ENCODE measurements at regions not wholly inside any gene's neighbourhood (a gene's known extent, or its start where the extent isn't known, plus 50 kb on each side); places are given as distances from the start of the nearest gene placed in this dataset.

DNA sequence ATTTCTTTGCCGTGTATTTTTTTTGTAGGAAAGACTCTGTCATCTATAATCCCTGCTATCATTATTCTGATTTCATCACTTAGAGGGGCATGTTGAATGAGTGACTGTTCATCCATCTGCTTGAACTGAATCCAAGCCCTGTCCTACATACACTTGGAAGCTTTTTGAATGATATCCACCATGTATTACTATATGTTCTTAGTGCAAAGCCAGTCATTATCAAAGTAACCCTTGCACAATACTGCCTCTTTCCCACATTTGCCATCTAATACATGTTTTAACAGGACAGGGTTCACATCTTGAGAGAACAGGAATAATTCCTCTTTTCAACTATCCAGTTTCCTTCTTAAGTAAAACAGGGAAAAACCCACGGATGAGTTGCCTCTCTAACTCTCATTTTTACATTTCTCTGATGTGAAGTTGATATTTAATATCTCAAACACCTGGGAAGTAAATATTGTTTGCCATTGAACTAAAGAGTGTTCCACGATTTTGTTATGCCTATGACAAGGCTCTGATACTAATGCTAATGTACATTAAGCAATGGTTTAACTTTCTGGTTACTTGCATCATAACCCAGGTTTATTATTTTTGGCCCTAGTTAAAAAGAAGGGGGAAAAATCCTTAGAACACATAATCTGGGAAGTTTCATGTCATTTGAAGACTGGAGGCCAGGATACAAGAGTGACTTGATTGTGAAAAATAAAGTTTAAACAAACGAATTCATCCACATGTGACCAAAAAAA, 103.7 kb upstream of the TARS1 start:
- FAIRE-seq (no peak), ATAC-seq (no peak), DNase-seq (ENCODE audit: low spot score) (no peak)
- Histone ChIP-seq H3K4me2 (ENCODE audit: low read depth, low read length) (no peak overlapping the region), H3K27ac (ENCODE audit: extremely low read length, insufficient read depth, low read length) (no peak overlapping the region), H3K9me3 (ENCODE audit: low read length) (no peaks in the 10 kb centered on the region), H3K4me3 (replicated peaks in 1 of 3; ENCODE audit: insufficient read depth in 1 of 3, low read depth in 2 of 3, low read length in 3 of 3) (no peak overlapping the region), H4K20me1 (ENCODE audit: insufficient read depth, low read length) (no peaks in the 10 kb centered on the region), H3K79me2 (ENCODE audit: insufficient read depth, low read length) (no peaks in the 10 kb centered on the region), H3K4me1 (ENCODE audit: insufficient read depth, low read length) (no peaks in the 10 kb centered on the region), H3K9ac (ENCODE audit: insufficient read depth, low read depth, low read length) (no peak overlapping the region), H3K27me3 (ENCODE audit: control insufficient read depth in 1 of 2, insufficient read depth in 2 of 2, low read length in 2 of 2) (no peaks in the 10 kb centered on the region), H2AFZ (ENCODE audit: low read length) (no peak overlapping the region), H3K36me3 (replicated peaks in 1 of 2; ENCODE audit: control insufficient read depth in 1 of 2, insufficient read depth in 2 of 2, low read length in 2 of 2) (no peaks in the 10 kb centered on the region)
- in situ Hi-C loops (cut with HindIII; ENCODE audit: extremely low pct_ligation_motif_present, low pct_unique_long_range_greater_than_20kb) (no loop called here), intact Hi-C loops (cut with micrococcal nuclease; ENCODE audit: unreplicated experiment) (no loop called here)
- CTCF ChIA-PET (ENCODE audit: low intra/inter-chr PET ratio, low total read pairs) = no interaction called here
- POLR2A ChIA-PET = no interaction called here
- no TSS peak for BruUV-seq (replicated peaks)
- WGBS (ENCODE audit: low lambda C conversion rate) = 9% methylated on average over 4 of the region's 4 CpGs
- no peak for TF ChIP-seq SRY (CRISPR knock-in tag; IDR thresholded peaks at IDR 0.05)
- no peak for TF ChIP-seq MATR3 (CRISPR knock-in tag; IDR thresholded peaks at IDR 0.05)
- no peak for TF ChIP-seq ZKSCAN1 (IDR thresholded peaks at IDR 0.05; ENCODE audit: low read length)
- TF ChIP-seq, protein P1, sequence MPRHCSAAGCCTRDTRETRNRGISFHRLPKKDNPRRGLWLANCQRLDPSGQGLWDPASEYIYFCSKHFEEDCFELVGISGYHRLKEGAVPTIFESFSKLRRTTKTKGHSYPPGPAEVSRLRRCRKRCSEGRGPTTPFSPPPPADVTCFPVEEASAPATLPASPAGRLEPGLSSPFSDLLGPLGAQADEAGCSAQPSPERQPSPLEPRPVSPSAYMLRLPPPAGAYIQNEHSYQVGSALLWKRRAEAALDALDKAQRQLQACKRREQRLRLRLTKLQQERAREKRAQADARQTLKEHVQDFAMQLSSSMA (CRISPR knock-in tag; IDR thresholded peaks at IDR 0.05) = no peak
- TF ChIP-seq GABPA (IDR thresholded peaks at IDR 0.05; ENCODE audit: low read depth, low read length) = no peak
- no peak for TF ChIP-seq GABPA (CRISPR knock-in tag; IDR thresholded peaks at IDR 0.05; ENCODE audit: low read depth)
- TF ChIP-seq BCL6 (CRISPR knock-in tag; IDR thresholded peaks at IDR 0.05) = no peak
- no peak for TF ChIP-seq TBP (CRISPR knock-in tag; IDR thresholded peaks at IDR 0.05)
- TF ChIP-seq, protein P2, sequence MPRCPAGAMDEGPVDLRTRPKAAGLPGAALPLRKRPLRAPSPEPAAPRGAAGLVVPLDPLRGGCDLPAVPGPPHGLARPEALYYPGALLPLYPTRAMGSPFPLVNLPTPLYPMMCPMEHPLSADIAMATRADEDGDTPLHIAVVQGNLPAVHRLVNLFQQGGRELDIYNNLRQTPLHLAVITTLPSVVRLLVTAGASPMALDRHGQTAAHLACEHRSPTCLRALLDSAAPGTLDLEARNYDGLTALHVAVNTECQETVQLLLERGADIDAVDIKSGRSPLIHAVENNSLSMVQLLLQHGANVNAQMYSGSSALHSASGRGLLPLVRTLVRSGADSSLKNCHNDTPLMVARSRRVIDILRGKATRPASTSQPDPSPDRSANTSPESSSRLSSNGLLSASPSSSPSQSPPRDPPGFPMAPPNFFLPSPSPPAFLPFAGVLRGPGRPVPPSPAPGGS (CRISPR knock-in tag; IDR thresholded peaks at IDR 0.05) = no peak
- TF ChIP-seq ZNF777 (CRISPR knock-in tag; IDR thresholded peaks at IDR 0.05) = no peak
- TF ChIP-seq KDM3A (CRISPR knock-in tag; IDR thresholded peaks at IDR 0.05; ENCODE audit: low read depth) = no peak
- TF ChIP-seq, protein P3, sequence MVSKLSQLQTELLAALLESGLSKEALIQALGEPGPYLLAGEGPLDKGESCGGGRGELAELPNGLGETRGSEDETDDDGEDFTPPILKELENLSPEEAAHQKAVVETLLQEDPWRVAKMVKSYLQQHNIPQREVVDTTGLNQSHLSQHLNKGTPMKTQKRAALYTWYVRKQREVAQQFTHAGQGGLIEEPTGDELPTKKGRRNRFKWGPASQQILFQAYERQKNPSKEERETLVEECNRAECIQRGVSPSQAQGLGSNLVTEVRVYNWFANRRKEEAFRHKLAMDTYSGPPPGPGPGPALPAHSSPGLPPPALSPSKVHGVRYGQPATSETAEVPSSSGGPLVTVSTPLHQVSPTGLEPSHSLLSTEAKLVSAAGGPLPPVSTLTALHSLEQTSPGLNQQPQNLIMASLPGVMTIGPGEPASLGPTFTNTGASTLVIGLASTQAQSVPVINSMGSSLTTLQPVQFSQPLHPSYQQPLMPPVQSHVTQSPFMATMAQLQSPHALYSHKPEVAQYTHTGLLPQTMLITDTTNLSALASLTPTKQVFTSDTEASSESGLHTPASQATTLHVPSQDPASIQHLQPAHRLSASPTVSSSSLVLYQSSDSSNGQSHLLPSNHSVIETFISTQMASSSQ (IDR thresholded peaks at IDR 0.05; ENCODE audit: low read depth) = no peak
- TF ChIP-seq, protein P3 (CRISPR knock-in tag; IDR thresholded peaks at IDR 0.05; ENCODE audit: borderline replicate concordance) = no peak
- TF ChIP-seq, protein P4, sequence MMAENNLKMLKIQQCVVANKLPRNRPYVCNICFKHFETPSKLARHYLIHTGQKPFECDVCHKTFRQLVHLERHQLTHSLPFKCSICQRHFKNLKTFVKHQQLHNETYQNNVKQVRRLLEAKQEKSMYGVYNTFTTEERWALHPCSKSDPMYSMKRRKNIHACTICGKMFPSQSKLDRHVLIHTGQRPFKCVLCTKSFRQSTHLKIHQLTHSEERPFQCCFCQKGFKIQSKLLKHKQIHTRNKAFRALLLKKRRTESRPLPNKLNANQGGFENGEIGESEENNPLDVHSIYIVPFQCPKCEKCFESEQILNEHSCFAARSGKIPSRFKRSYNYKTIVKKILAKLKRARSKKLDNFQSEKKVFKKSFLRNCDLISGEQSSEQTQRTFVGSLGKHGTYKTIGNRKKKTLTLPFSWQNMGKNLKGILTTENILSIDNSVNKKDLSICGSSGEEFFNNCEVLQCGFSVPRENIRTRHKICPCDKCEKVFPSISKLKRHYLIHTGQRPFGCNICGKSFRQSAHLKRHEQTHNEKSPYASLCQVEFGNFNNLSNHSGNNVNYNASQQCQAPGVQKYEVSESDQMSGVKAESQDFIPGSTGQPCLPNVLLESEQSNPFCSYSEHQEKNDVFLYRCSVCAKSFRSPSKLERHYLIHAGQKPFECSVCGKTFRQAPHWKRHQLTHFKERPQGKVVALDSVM (CRISPR knock-in tag; IDR thresholded peaks at IDR 0.05) = no peak
- TF ChIP-seq, protein P5, sequence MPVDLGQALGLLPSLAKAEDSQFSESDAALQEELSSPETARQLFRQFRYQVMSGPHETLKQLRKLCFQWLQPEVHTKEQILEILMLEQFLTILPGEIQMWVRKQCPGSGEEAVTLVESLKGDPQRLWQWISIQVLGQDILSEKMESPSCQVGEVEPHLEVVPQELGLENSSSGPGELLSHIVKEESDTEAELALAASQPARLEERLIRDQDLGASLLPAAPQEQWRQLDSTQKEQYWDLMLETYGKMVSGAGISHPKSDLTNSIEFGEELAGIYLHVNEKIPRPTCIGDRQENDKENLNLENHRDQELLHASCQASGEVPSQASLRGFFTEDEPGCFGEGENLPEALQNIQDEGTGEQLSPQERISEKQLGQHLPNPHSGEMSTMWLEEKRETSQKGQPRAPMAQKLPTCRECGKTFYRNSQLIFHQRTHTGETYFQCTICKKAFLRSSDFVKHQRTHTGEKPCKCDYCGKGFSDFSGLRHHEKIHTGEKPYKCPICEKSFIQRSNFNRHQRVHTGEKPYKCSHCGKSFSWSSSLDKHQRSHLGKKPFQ (CRISPR knock-in tag; IDR thresholded peaks at IDR 0.05; ENCODE audit: insufficient replicate concordance) = no peak
- no peak for TF ChIP-seq ZFP82 (CRISPR knock-in tag; IDR thresholded peaks at IDR 0.05; ENCODE audit: borderline replicate concordance)
